LNCAP (cell line): ENCODE measurements at regions not wholly inside any gene's neighbourhood (a gene's known extent, or its start where the extent isn't known, plus 50 kb on each side); places are given as distances from the start of the nearest gene placed in this dataset.

Experiments used
- CTCF ChIP-seq: fragments of 450-650 bp; IDR thresholded peaks from 2 replicates; pipeline ENCODE4 v1.5.1; 2017; ENCODE audit warnings: mild to moderate bottlenecking

DNA sequence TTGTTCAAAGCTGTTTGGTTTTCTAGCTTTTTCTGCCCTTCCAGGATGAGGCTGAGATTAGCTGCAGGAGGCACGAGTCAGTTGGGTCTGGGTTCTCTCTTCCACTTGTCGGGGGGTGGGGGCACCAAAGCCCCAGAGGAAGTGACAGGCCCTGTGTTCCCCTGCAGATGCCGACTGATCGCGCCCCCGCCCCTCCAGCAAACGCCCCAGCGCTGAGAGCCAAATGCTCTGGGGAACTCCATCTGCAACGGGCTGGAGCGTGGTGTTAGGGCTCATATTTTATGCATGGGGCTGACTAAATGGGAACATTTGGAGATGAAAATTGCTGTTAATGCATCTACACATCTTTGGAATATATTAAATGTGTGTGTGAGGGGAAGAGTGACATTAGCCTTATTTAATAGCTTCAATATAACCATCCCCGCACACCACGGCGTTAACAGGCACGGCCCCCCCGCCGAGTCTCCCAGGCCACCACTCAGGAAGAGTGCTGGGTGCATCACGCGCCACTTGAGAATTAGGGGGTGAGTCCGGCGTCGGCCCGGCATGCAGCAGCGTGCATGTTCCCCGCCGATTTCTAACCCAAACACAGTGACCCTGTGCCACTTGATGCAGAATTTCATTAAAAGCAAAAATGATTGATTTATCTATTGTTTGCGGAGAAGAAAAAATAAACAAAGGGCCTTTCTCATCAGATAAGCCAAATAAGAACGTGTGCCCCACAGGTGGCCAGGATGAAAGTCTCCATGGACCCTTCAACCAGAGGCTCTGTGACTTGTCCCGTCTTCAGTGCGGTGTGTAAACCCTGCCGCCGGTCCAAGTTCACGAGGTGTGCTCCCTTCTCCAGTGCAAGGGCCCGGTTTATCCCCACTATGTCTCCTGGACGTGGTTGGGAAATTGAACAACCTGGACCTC lies 165.0 kb upstream of the RTL1 start:
- TF ChIP-seq CTCF = no peak

GRCh38 chr14:101069228-101069549 lies 165.7 kb upstream of the RTL1 start:
- no peak for TF ChIP-seq CTCF

DNA sequence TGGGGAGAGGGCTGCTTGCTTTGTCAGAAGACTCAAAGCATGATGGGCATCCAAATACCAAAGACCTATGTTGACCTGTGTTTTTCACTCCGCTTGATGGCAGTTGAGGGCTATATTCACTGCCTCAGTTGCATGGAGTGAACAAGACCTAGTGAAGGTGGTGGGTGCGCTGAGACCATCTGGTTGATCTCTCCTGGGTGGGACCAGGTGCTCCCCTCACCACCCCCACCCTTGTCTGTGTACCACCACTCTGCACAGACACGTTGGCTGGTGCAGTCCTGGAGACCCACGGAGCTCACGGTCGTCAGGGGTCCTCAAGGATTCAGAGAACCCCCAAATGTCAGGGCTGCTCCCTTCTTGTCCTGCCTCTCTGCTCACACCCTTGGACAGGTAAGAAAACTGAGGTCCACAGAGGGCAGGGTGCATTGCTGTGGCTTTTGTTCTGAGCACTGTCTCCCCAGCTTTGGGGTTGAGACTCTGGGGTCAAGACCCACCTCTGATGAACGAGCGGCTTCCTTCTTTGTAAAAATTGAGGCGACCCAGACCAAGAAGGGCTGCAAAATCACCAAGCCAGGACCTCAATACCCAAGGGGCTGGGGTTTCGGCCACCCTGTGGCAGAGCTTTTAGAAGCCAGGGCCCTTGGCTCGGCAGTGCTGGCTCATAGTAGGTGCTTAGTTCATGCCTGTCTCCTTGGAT lies 166.3 kb upstream of the RTL1 start:
- TF ChIP-seq CTCF = no peak

DNA sequence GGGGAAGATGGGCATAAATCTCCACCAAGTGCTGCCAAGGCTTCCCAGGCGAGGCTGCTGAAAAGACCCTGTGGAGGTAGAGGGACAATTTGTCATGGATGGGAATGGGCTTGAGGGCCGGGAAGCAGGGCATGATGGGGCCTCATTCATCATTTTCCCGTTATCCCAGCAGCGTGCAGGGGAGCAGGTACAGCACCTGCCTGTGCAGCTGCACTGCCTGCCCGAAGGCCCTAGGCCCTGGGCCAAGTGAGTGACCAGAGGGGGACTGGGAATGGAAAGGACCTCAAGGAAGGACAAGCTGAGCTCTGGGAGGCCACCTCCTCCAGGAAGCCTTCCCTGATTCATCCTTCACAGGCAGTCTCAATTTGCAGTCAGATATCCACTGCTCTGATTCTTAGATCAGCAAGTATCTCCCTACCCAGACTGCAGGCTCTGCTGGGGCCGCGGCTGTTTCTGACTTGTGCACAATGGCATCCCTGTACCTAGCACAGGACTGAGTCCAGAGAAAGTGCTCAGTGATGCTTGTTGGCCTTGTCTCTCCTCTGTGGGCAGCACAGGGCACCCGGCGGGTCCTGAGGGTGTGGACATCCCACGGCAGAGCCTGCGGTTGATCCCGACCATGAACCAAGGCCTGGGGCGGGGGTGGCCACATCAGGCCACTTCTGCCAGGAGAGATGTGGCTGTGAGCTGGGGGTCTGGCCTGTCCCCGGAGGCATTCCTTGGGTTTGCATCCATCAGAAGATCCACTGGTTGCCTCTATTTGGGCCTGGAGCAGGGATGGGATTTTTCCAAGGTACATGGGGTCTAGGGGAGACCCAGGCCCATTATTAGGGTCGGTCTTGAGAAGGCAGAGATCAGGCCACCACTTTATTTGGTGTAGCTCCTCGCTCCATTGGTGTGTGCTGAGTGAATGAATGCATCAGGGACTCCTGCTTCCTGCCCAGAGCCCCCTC lies 167.3 kb upstream of the RTL1 start:
- TF ChIP-seq CTCF = no peak

- no peak for TF ChIP-seq CTCF
These were observed 168.0 kb upstream of the RTL1 start for GRCh38 chr14:101071493-101071906.

DNA sequence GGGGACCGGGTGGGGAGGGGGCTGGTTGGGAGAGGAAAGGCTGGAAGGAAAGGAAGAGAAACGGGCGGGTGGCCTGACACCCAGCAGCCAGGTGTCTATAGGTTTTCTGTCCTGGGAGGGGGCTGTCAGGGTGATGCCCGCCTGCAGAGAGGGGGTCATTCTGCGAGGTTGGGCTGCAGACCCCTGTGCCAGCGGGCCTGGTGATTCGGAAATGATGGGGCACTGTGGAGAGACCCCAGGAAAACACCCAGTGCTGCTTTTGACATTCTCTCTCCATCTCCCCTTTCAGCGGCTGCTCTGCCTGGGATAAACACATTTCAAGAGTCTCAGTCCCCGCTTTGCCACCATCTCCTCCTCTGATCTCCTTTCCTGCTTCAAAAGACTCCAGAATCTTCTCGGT lies 168.5 kb upstream of the RTL1 start:
- TF ChIP-seq CTCF = no peak

DNA sequence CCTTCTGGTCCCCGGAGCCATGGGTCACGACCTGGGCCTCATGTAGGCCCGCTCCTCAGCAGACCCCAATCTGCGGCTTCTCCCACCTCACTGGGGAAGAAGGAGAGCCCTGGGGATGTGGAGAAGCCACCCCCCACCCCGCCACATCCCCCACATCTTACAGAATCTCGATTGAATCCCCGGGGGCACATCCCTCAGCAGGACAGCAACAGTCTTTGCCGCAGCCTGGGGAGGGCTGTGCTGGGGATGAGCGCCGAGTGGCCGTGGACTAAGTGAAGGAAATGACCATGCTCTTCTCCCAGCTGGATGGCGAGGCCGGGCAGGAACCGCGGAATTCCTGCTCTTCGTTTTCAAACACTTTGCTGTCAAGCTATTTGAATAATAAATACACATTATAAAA lies 169.0 kb upstream of the RTL1 start:
- no peak for TF ChIP-seq CTCF
